ENCODE measurements at regions not wholly inside any gene's neighbourhood (a gene's known extent, or its start where the extent isn't known, plus 50 kb on each side); places are given as distances from the start of the nearest gene placed in this dataset.

DNA sequence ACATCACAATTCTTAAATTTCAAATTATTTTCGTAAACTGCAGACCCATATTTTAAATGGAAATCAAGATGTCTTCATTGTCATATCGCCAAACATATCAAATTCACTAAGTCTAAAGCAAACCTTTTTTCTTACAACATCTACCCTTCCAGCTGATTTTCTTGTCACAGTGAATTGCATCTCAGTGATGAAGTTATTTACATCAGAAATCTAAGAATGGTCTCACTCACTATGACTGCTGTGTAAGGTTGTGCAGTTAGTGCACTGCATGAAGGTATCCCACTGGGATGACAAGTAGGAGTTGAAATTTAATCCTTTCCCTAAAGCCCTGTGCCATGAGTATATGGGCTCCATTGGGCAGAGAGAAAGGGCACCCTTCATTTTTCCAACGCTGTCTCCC, 399.4 kb upstream of the ITGA1 start:
- Histone ChIP-seq H3K27ac (ENCODE audit: control insufficient read depth, insufficient read depth) (no peak overlapping the region), H2AFZ (ENCODE audit: control insufficient read depth, low read depth, low read length) (no peak overlapping the region), H4K20me1 (ENCODE audit: control insufficient read depth, insufficient read depth) (no peaks in the 10 kb centered on the region), H3K79me2 (ENCODE audit: control insufficient read depth, insufficient read depth, low read length) (no peaks in the 10 kb centered on the region), H3K9ac (ENCODE audit: control insufficient read depth, insufficient read depth, low read length) (no peak overlapping the region), H3K4me3 (no peak overlapping the region), H3K9me3 (replicated peaks; ENCODE audit: control insufficient read depth, insufficient read depth, low read length) (no peaks in the 10 kb centered on the region), H3K36me3 (ENCODE audit: control insufficient read depth in 2 of 2, insufficient read depth in 2 of 2, low read length in 1 of 2) (no peaks in the 10 kb centered on the region), H3K4me2 (ENCODE audit: control insufficient read depth, insufficient read depth) (no peak overlapping the region), H3K27me3 (replicated peaks in 1 of 2; ENCODE audit: control insufficient read depth in 2 of 2, insufficient read depth in 2 of 2, low read length in 1 of 2) (no peaks in the 10 kb centered on the region), H3K4me1 (ENCODE audit: control insufficient read depth, insufficient read depth, low read length) (no peaks in the 10 kb centered on the region)
- intact Hi-C loops (cut with micrococcal nuclease; ENCODE audit: unreplicated experiment) (no loop called here), in situ Hi-C loops (cut with MboI) (no loop called here)
- CTCF ChIA-PET, result no interaction called here
- RAD21 ChIA-PET (ENCODE audit: unreplicated experiment), result no interaction called here
- DNase-seq (ENCODE audit: low read depth, low spot score), result no peak
- BruUV-seq (replicated peaks), result no TSS peak
- no peak for FAIRE-seq
- 2% methylated on average over 3 of the region's 3 CpGs for WGBS (ENCODE audit: insufficient coverage, insufficient replicate concordance, low lambda C conversion rate, missing lambda C conversion rate)
- POLR2A ChIA-PET, result no interaction called here
- no peak for ATAC-seq
- TF ChIP-seq EZH2 (IDR thresholded peaks at IDR 0.05; ENCODE audit: borderline replicate concordance, control insufficient read depth, low read depth, low read length) (no peak), ETV6 (conservative IDR thresholded peaks at IDR 0.05 in 1 of 2, IDR thresholded peaks at IDR 0.05 in 1 of 2; ENCODE audit: borderline replicate concordance in 1 of 2, low read depth in 1 of 2) (no peak), SUZ12 (IDR thresholded peaks at IDR 0.05; ENCODE audit: unreplicated experiment) (no peak), NR2F1 (conservative IDR thresholded peaks at IDR 0.05) (no peak), BACH1 (IDR thresholded peaks at IDR 0.05; ENCODE audit: borderline replicate concordance) (no peak), CBFB (IDR thresholded peaks at IDR 0.05; ENCODE audit: low read depth) (no peak), ZNF274 (IDR thresholded peaks at IDR 0.05; ENCODE audit: insufficient read depth, insufficient read length) (no peak), POLR2AphosphoS5 (IDR thresholded peaks at IDR 0.05; ENCODE audit: low read length) (no peak), ATF7 (IDR thresholded peaks at IDR 0.05; ENCODE audit: low read depth) (no peak), KLF5 (IDR thresholded peaks at IDR 0.05; ENCODE audit: partially characterized antibody) (no peak), ZNF24 (IDR thresholded peaks at IDR 0.05) (no peak), RCOR1 (conservative IDR thresholded peaks at IDR 0.05; ENCODE audit: low read depth, low read length) (no peak), LARP7 (IDR thresholded peaks at IDR 0.05) (no peak)
- TF ChIP-seq, protein P1, sequence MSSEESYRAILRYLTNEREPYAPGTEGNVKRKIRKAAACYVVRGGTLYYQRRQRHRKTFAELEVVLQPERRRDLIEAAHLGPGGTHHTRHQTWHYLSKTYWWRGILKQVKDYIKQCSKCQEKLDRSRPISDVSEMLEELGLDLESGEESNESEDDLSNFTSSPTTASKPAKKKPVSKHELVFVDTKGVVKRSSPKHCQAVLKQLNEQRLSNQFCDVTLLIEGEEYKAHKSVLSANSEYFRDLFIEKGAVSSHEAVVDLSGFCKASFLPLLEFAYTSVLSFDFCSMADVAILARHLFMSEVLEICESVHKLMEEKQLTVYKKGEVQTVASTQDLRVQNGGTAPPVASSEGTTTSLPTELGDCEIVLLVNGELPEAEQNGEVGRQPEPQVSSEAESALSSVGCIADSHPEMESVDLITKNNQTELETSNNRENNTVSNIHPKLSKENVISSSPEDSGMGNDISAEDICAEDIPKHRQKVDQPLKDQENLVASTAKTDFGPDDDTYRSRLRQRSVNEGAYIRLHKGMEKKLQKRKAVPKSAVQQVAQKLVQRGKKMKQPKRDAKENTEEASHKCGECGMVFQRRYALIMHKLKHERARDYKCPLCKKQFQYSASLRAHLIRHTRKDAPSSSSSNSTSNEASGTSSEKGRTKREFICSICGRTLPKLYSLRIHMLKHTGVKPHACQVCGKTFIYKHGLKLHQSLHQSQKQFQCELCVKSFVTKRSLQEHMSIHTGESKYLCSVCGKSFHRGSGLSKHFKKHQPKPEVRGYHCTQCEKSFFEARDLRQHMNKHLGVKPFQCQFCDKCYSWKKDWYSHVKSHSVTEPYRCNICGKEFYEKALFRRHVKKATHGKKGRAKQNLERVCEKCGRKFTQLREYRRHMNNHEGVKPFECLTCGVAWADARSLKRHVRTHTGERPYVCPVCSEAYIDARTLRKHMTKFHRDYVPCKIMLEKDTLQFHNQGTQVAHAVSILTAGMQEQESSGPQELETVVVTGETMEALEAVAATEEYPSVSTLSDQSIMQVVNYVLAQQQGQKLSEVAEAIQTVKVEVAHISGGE (CRISPR knock-in tag; IDR thresholded peaks at IDR 0.05), result no peak
- TF ChIP-seq, protein P2, sequence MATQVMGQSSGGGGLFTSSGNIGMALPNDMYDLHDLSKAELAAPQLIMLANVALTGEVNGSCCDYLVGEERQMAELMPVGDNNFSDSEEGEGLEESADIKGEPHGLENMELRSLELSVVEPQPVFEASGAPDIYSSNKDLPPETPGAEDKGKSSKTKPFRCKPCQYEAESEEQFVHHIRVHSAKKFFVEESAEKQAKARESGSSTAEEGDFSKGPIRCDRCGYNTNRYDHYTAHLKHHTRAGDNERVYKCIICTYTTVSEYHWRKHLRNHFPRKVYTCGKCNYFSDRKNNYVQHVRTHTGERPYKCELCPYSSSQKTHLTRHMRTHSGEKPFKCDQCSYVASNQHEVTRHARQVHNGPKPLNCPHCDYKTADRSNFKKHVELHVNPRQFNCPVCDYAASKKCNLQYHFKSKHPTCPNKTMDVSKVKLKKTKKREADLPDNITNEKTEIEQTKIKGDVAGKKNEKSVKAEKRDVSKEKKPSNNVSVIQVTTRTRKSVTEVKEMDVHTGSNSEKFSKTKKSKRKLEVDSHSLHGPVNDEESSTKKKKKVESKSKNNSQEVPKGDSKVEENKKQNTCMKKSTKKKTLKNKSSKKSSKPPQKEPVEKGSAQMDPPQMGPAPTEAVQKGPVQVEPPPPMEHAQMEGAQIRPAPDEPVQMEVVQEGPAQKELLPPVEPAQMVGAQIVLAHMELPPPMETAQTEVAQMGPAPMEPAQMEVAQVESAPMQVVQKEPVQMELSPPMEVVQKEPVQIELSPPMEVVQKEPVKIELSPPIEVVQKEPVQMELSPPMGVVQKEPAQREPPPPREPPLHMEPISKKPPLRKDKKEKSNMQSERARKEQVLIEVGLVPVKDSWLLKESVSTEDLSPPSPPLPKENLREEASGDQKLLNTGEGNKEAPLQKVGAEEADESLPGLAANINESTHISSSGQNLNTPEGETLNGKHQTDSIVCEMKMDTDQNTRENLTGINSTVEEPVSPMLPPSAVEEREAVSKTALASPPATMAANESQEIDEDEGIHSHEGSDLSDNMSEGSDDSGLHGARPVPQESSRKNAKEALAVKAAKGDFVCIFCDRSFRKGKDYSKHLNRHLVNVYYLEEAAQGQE (IDR thresholded peaks at IDR 0.05; ENCODE audit: low read depth, low read length), result no peak
- SMC1A ChIA-PET (ENCODE audit: uncharacterized antibody, unreplicated experiment), result no interaction called here
